ENCODE measurements at regions not wholly inside any gene's neighbourhood (a gene's known extent, or its start where the extent isn't known, plus 50 kb on each side); places are given as distances from the start of the nearest gene placed in this dataset.

GRCh38 chr5:60263346-60263745 lies 369.8 kb upstream of the PDE4D start:
- TF ChIP-seq CTCF (IDR thresholded peaks at IDR 0.05; ENCODE audit: insufficient read depth, low read depth, low read length), result no peak
- TF ChIP-seq EZH2 (IDR thresholded peaks at IDR 0.05; ENCODE audit: insufficient read depth, low read length), result no peak
